HEK293T (cell line): ENCODE measurements at regions not wholly inside any gene's neighbourhood (a gene's known extent, or its start where the extent isn't known, plus 50 kb on each side); places are given as distances from the start of the nearest gene placed in this dataset.

Experiments
- CTCF ChIA-PET: fragments of 350-600 bp; formaldehyde crosslinking; extraction: SDS; loops from one replicate; lab custom pipeline; 2021; ENCODE audit warnings: antibody characterized with exemption, inconsistent platforms; lab: Yijun Ruan, JAX
- POLR2A ChIA-PET: fragments of 350-600 bp; formaldehyde crosslinking; extraction: SDS; loops from one replicate; lab custom pipeline; 2020; ENCODE audit warnings: antibody characterized with exemption, inconsistent platforms; lab: Yijun Ruan, JAX
- DNase-seq: peaks from one replicate; pipeline ENCODE4 v3.0.0; 2012; ENCODE audit warnings: mixed read lengths; ENCODE audit errors: extremely low spot score
- ARNT ChIP-seq: fragments of 450-650 bp; IDR thresholded peaks from 2 replicates; pipeline ENCODE4 v1.6.1; 2017; ENCODE audit warnings: mild to moderate bottlenecking
- BHLHE40 ChIP-seq: fragments of 450-650 bp; IDR thresholded peaks from 2 replicates; pipeline ENCODE4 v1.6.1; 2016; ENCODE audit warnings: mild to moderate bottlenecking, moderate library complexity, borderline replicate concordance
- CTBP1 ChIP-seq: fragments of 450-650 bp; IDR thresholded peaks from 2 replicates; pipeline ENCODE4 v1.6.1; 2016; ENCODE audit warnings: borderline replicate concordance
- ELF4 ChIP-seq: fragments of 450-650 bp; IDR thresholded peaks from 2 replicates; pipeline ENCODE4 v1.6.1; 2017; ENCODE audit warnings: antibody characterized with exemption
- FOXA1 ChIP-seq: fragments of 450-650 bp; IDR thresholded peaks from 2 replicates; pipeline ENCODE4 v1.6.1; 2016; ENCODE audit warnings: mild to moderate bottlenecking
- FOXK2 ChIP-seq: fragments of 450-650 bp; IDR thresholded peaks from 2 replicates; pipeline ENCODE4 v1.6.1; 2016; ENCODE audit warnings: mild to moderate bottlenecking
- FOXM1 ChIP-seq: fragments of 450-650 bp; IDR thresholded peaks from 2 replicates; pipeline ENCODE4 v1.6.1; 2017; ENCODE audit warnings: mild to moderate bottlenecking, borderline replicate concordance
- HDGF ChIP-seq: fragments of 450-650 bp; IDR thresholded peaks from 2 replicates; pipeline ENCODE4 v1.6.1; 2017; ENCODE audit warnings: antibody characterized with exemption, borderline replicate concordance
- L3MBTL2 ChIP-seq: fragments of 450-650 bp; conservative IDR thresholded peaks from 2 replicates; pipeline ENCODE4 v1.6.1; 2016; ENCODE audit warnings: mild to moderate bottlenecking
- LEF1 ChIP-seq: fragments of 450-650 bp; IDR thresholded peaks from 2 replicates; pipeline ENCODE4 v1.6.1; 2017; ENCODE audit warnings: mild to moderate bottlenecking, borderline replicate concordance
- NFRKB ChIP-seq: fragments of 450-650 bp; IDR thresholded peaks from 2 replicates; pipeline ENCODE4 v1.6.1; 2016; ENCODE audit warnings: mild to moderate bottlenecking, moderate library complexity
- SP1 ChIP-seq: fragments of 450-650 bp; IDR thresholded peaks from 2 replicates; pipeline ENCODE4 v1.6.1; 2017
- SUZ12 ChIP-seq: fragments of 450-650 bp; IDR thresholded peaks from 2 replicates; pipeline ENCODE4 v1.6.1; 2016; ENCODE audit warnings: mild to moderate bottlenecking
- TARDBP ChIP-seq: fragments of 450-650 bp; IDR thresholded peaks from 2 replicates; pipeline ENCODE4 v1.6.1; 2016
- ZNF384 ChIP-seq: fragments of 450-650 bp; IDR thresholded peaks from 2 replicates; pipeline ENCODE4 v1.6.1; 2016
- TF ChIP-seq, protein P1 (sequence below): fragments of 450-650 bp; IDR thresholded peaks from 2 replicates; pipeline ENCODE4 v1.6.1; 2016

DNA sequence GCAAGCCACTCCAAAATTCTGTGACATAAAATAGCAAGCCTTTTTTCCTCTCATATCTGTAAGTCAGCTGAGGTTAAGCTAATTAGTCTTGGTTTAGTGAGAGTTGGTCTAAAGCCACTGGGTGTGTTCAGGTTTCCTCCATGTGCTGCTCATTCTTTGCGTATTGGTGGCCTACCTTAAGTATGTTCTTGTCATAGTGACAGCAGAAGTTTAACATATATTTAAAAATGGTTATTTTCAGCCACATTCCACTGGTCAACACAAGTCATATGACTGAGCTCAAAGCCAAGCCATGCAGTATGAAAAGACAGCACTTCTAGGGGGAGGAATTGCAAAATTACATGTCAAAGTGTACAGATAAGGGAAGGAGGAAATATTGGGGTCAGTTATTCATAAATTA lies 100.5 kb upstream of the FGF10 start:
- ChIA-PET POLR2A (no interaction called here), CTCF (no interaction called here)
- no peak for DNase-seq
- TF ChIP-seq SUZ12: no peak
- no peak for TF ChIP-seq BHLHE40
- TF ChIP-seq LEF1: no peak

GRCh38 chr5:44486591-44486990 lies 97.4 kb upstream of the FGF10 start:
- ChIA-PET CTCF (no interaction called here), POLR2A (no interaction called here)

GRCh38 chr5:44454002-44454401 lies 64.8 kb upstream of the FGF10 start:
- DNase-seq: no peak
- ChIA-PET CTCF (no interaction called here), POLR2A (no interaction called here)
- no peak for TF ChIP-seq BHLHE40
- no peak for TF ChIP-seq LEF1
- TF ChIP-seq ARNT: no peak
- TF ChIP-seq SP1: no peak
- no peak for TF ChIP-seq FOXK2
- TF ChIP-seq ZNF384: no peak
- no peak for TF ChIP-seq FOXA1
- TF ChIP-seq CTBP1: no peak
- no peak for TF ChIP-seq HDGF
- TF ChIP-seq ELF4: no peak
- no peak for TF ChIP-seq TARDBP
- TF ChIP-seq SUZ12: no peak
- TF ChIP-seq, protein P1, sequence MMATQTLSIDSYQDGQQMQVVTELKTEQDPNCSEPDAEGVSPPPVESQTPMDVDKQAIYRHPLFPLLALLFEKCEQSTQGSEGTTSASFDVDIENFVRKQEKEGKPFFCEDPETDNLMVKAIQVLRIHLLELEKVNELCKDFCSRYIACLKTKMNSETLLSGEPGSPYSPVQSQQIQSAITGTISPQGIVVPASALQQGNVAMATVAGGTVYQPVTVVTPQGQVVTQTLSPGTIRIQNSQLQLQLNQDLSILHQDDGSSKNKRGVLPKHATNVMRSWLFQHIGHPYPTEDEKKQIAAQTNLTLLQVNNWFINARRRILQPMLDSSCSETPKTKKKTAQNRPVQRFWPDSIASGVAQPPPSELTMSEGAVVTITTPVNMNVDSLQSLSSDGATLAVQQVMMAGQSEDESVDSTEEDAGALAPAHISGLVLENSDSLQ: no peak
- TF ChIP-seq NFRKB: no peak
- no peak for TF ChIP-seq FOXM1
- TF ChIP-seq L3MBTL2: no peak

More at GRCh38 chr5:44486591-44486990, 97.4 kb upstream of the FGF10 start:
- DNase-seq: no peak
- TF ChIP-seq FOXA1 (no peak), BHLHE40 (no peak), TARDBP (no peak), ARNT (no peak), SUZ12 (no peak), HDGF (no peak), NFRKB (no peak), L3MBTL2 (no peak), FOXK2 (no peak), FOXM1 (no peak), ELF4 (no peak), SP1 (no peak), LEF1 (no peak)
- TF ChIP-seq, protein P1: no peak

DNA sequence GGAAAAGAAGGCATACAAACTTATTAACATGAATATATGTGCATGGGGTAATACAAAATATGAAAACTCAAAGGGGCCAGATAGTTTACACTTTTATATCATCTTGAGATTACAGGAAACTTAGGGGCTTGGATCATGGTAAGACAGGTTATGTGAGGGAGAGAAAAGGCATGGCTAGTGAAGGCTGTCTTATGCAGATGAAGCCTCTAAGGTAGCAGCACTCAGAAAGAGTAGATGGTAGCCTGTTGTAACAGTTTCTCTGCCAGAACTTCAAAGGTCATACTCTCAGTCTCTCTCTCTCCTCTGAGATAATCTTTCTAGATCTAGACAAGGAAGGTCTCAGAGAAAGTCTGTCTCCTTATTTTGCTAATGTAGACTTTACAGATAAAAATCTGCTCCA lies 57.2 kb upstream of the FGF10 start:
- CTCF ChIA-PET: no interaction called here
- TF ChIP-seq, protein P1: no peak
- TF ChIP-seq ARNT (no peak), NFRKB (no peak), FOXA1 (no peak), SUZ12 (no peak), FOXK2 (no peak), BHLHE40 (no peak)
- POLR2A ChIA-PET: no interaction called here
- DNase-seq: no peak

DNA sequence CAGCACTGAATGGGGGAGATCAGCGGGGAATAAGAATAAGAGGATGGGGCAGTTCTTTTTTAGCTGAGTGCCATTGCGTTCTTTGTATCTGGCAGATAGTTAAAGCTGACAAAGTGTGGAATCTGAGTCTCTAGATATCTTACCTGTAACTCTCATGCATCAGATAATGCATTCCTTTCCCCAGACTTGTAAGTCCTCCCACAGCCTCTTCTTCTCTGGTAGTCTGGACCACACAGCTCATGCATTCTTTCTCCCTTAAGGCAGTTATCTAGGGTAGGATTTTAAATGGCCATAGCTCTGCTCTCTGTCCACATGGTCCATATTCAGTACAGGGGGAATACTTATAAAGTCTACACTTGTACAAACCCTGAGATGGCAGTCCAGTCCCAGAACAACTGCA lies 54.0 kb upstream of the FGF10 start:
- ChIA-PET CTCF (no interaction called here), POLR2A (no interaction called here)
- DNase-seq: no peak
- TF ChIP-seq SUZ12 (no peak), FOXA1 (no peak), BHLHE40 (no peak), CTBP1 (no peak), FOXK2 (no peak), NFRKB (no peak), FOXM1 (no peak), ELF4 (no peak)
- TF ChIP-seq, protein P1: no peak

DNA sequence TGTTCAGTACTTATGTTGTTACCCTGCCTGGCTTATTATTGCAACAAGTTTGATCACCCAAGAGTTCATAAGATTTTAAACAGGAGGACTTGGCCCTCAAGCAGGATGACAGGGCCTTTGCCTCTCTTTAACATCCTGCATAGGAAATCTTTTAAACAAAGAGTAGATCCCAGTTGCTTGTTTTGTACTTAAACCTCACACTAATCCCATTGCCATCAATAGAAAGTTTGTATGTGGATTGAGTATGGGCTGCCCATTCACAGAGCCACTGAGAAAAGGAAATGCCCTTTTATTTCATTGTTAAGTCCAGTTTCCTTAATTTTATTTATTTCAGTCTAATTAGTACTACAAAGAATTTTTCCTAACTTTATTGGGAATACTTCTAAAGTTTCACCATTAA lies 52.2 kb upstream of the FGF10 start:
- ChIA-PET CTCF (interaction anchor here (0.7 kb wide), 1 partner anchor 10 kb away, joined by 3 read pairs; no protein-coding TSS in a partner anchor), POLR2A (no interaction called here)
- TF ChIP-seq ZNF384: no peak
- TF ChIP-seq FOXM1: no peak
- TF ChIP-seq, protein P1: no peak
- no peak for TF ChIP-seq CTBP1
- no peak for DNase-seq
